DMS79 treated with DMSO at 0.1 percent for 48 hours (cell line): ENCODE measurements at regions not wholly inside any gene's neighbourhood (a gene's known extent, or its start where the extent isn't known, plus 50 kb on each side); places are given as distances from the start of the nearest gene placed in this dataset.
"Not testable (repeated sequence)": the region's sequence is repeated elsewhere in the genome, so short reads cannot be mapped to it uniquely, and the experiment has no call there.

Source experiments
- DNase-seq: peaks from one replicate; lab custom pipeline; 2025; lab: John Stamatoyannopoulos, UW

DNA sequence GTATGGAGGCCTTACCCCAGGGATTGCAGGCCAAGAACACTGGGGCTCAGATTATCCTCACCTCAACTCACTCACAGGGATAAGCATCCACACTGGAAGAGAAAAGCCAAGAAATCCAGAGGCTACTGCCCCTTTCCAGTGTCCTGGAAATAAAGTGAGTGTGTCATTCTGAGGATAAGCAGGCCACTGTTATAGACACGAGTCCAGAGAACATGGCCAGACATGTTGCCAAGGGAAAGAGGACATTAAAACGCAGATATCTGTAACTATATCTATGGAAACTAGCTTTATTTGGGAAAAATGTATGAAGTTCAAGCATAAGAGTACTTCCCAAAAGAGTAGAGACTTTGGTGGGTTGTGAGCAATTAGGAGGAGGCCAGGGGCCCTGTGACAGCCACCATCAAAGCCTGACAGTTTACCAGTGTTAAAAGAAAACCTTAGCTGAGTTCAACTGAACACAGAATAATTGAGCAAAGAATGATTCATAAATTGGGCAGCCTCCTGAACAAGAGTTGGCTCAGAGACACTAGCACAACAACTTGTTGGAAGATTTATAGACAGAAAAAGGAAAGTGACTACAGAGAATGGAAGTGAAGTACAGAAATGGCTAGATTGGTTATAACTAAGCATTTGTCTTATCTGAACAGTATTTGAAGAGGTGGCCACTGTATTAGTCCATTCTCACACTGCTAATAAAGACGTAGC, 1222.2 kb downstream of the STIM2 start:
- DNase-seq, result no peak

DNA sequence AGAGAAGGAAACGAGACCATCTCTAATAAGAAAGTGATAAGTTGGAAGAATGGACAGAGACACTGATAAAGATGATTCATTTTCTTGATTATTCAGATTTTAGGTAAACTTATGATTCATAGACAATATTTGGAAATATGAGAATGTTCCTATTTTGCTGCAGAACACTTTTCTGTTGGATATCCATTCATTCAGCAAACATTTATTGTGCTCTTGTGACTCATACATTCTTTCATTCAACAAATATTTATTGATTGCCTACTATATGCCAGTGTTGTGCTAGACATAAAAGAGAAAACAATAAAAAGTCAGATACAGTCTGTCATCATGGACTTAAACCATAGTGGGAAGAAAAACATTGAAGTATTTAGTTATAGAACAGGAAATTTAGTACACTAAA, 1232.0 kb downstream of the STIM2 start:
- DNase-seq, result no peak

DNA sequence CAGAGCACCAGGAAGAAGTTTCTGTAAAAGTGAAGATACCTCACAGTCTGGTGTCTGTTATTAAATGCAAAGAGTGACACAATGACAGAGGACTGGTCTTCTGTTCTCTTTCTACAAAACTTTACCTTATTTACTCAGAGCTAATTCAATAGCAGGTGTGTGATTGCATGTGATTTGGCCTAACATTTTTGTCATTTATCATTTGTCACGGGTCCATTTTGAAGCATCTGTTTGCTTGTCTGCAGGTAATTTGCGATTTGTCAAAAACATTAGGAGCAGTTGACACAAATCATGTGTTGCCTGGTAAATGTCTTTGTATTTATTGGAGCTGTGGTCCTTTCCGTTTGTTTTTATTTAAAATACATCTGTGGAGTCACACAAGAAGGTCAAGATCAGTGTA, 1232.4 kb downstream of the STIM2 start:
- no peak for DNase-seq

DNA sequence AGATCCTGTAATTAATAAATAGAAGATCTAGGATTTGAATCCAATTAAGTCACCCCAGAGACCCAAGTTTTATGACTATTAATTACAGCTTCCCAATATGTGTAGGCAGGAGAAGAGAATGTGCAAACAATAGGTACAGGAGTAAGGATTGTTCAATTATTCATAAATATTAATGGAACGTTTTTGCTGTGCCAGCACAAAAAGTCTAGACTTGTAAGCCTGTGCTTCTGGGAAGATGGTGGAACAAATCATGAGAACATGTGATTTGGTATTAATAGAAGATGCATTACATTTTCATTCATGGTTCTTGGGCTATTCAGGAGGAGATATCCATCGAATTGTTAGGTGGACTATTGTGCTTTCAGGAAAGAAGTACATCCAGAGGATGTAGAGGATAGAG, 1240.9 kb downstream of the STIM2 start:
- DNase-seq, result no peak

DNA sequence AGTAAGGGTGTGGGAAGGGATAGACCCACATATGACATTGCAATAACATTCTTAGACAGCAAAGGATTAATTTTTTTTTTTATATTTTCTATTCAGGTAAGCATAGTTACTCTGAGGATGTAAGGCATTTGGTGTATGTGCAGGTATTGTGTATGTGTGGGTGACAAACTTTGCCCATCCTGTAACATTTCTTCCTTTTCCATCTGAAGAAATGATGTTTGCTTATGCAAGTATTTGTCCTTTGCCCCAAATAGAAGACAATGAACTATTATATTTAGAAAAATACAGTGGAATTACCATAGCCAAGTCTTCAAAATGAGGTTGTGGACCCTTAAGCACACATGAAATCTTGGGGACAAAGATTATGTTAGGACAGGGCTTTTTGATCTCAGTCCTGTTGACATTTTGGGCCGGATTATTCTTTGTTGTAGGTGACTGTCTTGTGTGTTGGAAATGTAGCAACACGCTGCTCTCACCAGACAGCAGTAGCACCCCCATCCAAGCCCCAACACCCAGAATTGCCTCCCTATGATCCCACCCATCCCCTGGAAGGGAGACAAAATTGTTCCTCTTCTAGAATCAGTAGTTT, 1244.7 kb downstream of the STIM2 start:
- no peak for DNase-seq

DNA sequence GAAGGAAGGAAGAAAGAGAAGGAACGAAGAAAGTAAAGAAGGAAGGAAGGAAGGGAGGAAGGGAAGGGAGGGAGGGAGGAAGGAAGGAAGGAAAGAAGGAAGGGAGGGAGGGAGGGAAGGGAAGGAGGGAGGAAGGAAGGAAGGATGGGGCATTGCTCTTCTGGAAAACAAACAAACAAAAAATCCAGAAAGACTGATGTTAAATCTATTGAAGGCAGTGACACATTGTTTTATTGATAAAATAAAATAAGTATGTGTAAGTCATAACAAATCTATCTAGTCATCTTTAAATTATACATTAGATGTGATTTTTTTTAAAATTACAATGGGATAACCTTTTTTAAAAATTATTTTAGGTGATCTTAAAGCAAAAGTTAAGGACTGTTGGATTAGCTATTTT, 1245.5 kb downstream of the STIM2 start:
- DNase-seq, result no peak

GRCh38 chr4:28109801-28110200, 1249.2 kb downstream of the STIM2 start:
- no peak for DNase-seq

DNA sequence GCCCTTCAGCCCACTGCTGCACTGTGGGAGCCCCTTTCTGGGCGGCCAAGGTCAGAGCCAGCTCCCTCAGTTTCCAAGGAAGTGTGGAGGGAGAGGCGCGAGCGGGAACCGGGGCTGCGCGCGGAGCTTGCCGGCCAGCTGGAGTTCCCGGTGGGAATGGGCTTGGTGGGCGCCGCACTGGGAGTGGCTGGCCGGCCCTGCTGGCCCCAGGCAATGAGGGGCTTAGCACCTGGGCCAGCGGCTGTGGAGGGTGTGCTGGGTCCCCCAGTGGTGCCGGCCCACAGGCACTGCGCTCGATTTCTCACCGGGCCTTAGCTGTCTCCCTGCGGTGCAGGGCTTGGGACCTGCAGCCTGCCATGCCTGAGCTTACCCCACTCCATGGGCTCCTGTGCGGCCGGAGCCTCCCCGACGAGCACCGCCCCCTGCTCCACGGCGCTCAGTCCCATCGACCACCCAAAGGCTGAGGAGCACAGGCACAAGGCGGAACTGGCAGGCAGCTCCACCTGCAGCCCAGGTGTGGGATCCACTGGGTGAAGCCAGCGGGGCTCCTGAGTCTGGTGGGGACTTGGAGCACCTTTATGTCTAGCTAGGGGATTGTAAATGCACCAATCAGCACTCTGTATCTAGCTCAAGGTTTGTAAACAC, 1252.2 kb downstream of the STIM2 start:
- not testable (repeated sequence) for DNase-seq

- not testable (repeated sequence) for DNase-seq
Measured at GRCh38 chr4:28113586-28113985, 1252.9 kb downstream of the STIM2 start.

GRCh38 chr4:28116526-28117083, 1256.0 kb downstream of the STIM2 start:
- not testable (repeated sequence) for DNase-seq

DNA sequence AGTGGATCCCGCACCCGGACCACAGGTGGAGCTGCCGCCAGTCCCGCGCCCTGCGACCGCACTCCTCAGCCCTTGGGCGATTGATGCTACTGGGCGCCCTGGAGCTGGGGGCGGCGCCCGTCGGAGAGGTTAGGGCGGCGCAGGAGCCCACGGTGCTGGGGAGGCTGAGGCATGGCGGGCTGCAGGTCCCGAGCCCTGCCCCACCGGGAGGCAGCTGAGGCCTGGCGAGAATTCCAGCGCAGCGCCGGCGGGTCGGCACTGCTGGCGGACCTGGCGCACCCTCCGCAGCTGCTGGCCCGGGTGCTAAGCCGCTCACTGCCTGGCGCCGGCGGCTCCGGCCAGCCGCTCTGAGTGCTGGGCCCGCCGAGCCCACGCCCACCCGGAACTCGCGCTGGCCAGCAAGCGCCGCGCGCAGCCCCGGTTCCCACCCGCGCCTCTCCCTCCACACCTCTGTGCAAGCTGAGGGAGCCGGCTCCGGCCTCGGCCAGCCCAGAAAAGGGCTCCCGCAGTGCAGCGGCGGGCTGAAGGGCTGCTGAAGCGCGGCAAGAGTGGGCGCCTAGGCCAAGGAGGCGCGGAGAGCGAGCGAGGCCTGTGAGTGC, 1256.5 kb downstream of the STIM2 start:
- no peak for DNase-seq

GRCh38 chr4:28146191-28146590, 1285.5 kb downstream of the STIM2 start:
- no peak for DNase-seq

DNA sequence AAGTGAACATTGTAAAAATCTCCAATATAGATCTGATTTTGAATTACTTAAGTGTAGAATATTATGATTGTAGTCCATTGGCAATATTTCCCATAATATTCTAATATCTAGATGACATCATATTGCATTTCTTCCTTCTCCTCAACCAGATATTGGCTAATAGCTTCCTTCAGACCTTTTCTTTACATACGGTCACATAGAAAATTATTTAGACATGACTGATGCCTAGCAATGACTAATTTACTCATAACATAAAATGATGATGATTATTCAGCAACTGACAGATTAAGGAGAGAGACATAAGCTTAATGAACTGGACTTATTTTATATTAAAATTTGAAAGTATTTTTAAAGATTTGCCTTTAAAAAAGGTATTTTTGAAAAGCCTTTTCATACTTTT, 1287.6 kb downstream of the STIM2 start:
- no peak for DNase-seq

DNA sequence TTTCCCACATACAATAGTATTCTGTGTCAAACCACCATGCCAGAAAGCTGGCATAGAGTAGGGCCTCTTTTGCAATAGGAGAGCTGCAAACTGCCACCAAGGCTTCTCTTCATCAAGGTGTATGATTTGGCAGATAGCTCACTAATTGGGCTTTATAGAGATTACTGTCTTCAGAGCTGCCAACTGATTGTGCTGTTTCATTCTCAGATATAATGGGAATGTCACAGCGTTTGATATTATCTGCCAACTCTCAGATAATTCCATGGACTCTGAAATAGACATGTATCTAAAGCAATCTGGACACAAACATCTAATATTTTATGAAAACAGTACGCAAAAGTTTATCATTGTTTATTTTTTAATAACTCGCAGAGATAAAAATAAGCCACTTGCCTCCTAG, 1289.1 kb downstream of the STIM2 start:
- DNase-seq, result no peak

DNA sequence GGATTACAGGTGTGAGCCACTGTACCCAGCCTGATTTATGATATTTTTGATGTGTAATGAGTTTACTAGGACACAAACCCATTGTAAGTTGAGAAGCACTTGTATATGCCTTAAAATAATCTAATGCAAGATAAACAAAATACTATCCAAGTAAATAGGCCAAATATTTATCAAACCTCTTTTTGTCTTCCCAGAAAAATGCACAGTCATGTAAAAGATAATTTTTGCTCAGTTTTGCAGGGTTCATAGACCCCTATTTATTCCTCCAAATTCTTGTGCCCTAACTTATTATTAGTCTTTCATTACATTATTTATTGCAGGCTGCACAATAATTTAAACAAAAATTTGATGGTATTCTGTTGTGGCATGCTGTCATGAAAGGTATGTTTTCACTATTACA, 1290.7 kb downstream of the STIM2 start:
- no peak for DNase-seq

GRCh38 chr4:28167411-28167810, 1306.8 kb downstream of the STIM2 start:
- DNase-seq, result no peak

DNA sequence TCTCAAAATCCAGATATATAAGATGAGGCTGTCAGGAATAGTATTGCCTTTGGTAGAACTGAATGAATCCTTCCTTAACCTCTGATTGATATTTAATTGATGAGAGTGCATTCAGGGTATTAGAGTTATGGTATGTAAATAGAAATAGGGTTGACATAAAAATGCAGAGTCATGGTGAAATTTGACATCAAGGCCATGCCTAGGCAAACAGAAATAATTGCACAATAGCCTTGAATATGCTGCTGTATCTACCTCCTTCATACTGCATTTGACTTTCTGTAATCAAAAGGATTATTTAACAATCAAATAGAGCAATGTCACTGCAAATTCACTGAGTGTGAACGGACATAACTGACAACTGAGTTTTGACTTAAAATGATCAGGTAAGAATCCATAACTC, 1316.3 kb downstream of the STIM2 start:
- no peak for DNase-seq

DNA sequence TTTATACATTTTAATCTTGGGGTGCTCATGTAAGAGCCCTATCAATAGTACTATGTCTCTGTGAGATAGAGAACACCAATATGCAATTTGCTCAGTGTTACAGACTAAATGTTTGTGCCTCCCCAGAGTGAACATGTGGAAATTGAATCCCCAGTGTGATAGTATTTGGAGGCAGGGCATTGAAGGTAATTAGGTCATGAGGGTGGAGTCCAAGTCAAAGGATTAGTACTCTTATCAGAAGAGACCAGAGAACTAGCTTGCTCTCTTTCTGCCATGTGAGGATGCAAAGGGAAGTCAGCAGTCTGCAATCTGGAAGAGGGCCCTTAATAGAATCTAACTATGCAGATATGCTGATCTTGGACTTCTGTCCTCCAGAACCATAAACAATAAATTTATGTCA, 1317.0 kb downstream of the STIM2 start:
- DNase-seq, result no peak

GRCh38 chr4:28179126-28179525, 1318.5 kb downstream of the STIM2 start:
- DNase-seq, result no peak

DNA sequence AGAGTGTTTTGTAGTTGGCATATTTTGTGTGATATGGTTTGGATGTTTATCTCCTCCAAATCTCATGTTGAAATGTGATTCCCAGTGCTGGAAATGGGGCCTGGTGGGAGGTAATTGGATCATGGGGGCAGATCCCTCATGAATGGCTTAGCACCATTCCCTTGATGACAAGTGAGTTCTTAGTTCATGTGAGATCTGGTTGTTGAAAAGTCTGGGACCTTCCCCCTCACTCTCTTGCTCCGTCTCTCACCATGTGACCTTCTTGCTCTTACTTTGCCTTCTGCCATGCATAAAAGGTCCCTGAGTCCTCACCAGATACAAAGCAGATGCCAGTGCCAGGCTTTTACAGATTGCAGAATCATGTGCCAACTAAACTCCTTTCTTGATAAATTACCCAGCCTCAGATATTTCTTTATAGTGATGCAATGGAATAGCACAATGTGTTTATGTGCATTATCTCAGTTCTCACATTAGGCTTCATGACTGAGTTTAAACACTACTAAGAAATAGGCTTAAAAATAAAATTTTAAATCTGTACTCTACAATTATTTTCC, 1348.8 kb downstream of the STIM2 start:
- no peak for DNase-seq

GRCh38 chr4:28211676-28212470, 1351.2 kb downstream of the STIM2 start:
- DNase-seq, result no peak

DNA sequence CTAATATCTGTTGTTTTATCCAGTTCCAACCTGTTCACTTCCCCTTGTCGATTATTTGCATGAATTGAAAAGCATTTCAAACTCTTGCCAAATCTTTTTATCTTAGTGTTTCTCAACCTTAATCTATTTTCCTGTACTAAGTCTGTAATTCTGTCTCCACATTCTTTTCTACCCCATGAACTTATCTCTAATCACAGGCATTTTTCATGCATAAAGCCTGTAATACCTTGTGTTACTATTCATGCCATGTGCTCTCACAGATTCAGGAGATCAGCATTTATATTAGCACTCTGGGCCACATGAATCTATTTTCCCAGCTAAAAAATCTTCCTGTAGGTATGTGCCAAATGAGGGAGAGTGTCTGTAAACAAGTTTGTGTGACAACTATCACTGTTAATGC, 1360.9 kb downstream of the STIM2 start:
- no peak for DNase-seq
